Esophagus muscularis mucosa (tissue), 4 donors: ENCODE measurements at regions not wholly inside any gene's neighbourhood (a gene's known extent, or its start where the extent isn't known, plus 50 kb on each side); places are given as distances from the start of the nearest gene placed in this dataset.
"Not testable (repeated sequence)": the region's sequence is repeated elsewhere in the genome, so short reads cannot be mapped to it uniquely, and the experiment has no call there.

Source experiments
- DNase-seq: peaks from one replicate; pipeline ENCODE4 v3.0.0-alpha.2; 2017; ENCODE audit errors: extremely low spot score
- H3K27ac ChIP-seq, 4 donors: fragments of 200-600 bp; sonication (generic); replicated peaks in 1 of 4; 1 replicate in 3 of 4; 2 replicates in 1 of 4; pipeline ENCODE4 v1.5.1; 2016 to 2019; ENCODE audit warnings: mild to moderate bottlenecking in 1 of 4
- H3K27me3 ChIP-seq, 4 donors: fragments of 200-600 bp; sonication (generic); one replicate each; pipeline versions ENCODE4 v1.5.1 to v1.6.0; 2016 to 2019
- H3K36me3 ChIP-seq, 4 donors: fragments of 200-600 bp; sonication (generic); one replicate each; pipeline ENCODE4 v1.5.1; 2016 to 2019
- H3K4me1 ChIP-seq, 4 donors: fragments of 200-600 bp; sonication (generic); one replicate each; pipeline ENCODE4 v1.5.1; 2016 to 2019
- H3K4me3 ChIP-seq, 4 donors: fragments of 200-600 bp; sonication (generic); 1 replicate in 2 of 4; 2 replicates in 2 of 4; pipeline ENCODE4 v1.5.1; 2016 to 2019; ENCODE audit warnings: mild to moderate bottlenecking in 4 of 4, moderate library complexity in 1 of 4
- H3K9me3 ChIP-seq, 4 donors: fragments of 200-600 bp; sonication (generic); 1 replicate in 3 of 4; 2 replicates in 1 of 4; pipeline ENCODE4 v1.5.1; 2016 to 2019
- EP300 ChIP-seq: sonication (generic); formaldehyde crosslinking; IDR thresholded peaks from one replicate; pipeline ENCODE4 v1.6.1; 2017; ENCODE audit warnings: antibody characterized with exemption
- POLR2A ChIP-seq: fragments of 450-650 bp; IDR thresholded peaks from one replicate; pipeline ENCODE4 v1.6.1; 2017; ENCODE audit warnings: antibody characterized with exemption, moderate library complexity, mild to moderate bottlenecking, low read depth
- POLR2AphosphoS5 ChIP-seq, 2 donors: sonication (generic); formaldehyde crosslinking; IDR thresholded peaks; one replicate each; pipeline ENCODE4 v1.6.1; 2017; ENCODE audit warnings: antibody characterized with exemption in 2 of 2
- WGBS: methylation state at CpG from one replicate; pipeline ENCODE4 v1.1.5; 2018; 5-methylcytosine and 5-hydroxymethylcytosine counted together
- intact Hi-C: fragments of 100-400 bp; cut with DNase I; formaldehyde crosslinking; loops from one replicate; pipeline ENCODE4 v1.15.1; 2023
- TF ChIP-seq, protein P1 (sequence below), 3 experiments: fragments of 200-600 bp in 2 of 3; fragments of 450-650 bp in 1 of 3; sonication (generic) in 2 of 3; IDR thresholded peaks; one replicate each; pipeline ENCODE4 v1.5.1; 2017 to 2019; ENCODE audit warnings: antibody characterized with exemption in 3 of 3, mild to moderate bottlenecking in 2 of 3, moderate library complexity in 1 of 3

- H3K27me3 ChIP-seq: no peaks in the 10 kb centered on the region
- TF ChIP-seq, protein P1, sequence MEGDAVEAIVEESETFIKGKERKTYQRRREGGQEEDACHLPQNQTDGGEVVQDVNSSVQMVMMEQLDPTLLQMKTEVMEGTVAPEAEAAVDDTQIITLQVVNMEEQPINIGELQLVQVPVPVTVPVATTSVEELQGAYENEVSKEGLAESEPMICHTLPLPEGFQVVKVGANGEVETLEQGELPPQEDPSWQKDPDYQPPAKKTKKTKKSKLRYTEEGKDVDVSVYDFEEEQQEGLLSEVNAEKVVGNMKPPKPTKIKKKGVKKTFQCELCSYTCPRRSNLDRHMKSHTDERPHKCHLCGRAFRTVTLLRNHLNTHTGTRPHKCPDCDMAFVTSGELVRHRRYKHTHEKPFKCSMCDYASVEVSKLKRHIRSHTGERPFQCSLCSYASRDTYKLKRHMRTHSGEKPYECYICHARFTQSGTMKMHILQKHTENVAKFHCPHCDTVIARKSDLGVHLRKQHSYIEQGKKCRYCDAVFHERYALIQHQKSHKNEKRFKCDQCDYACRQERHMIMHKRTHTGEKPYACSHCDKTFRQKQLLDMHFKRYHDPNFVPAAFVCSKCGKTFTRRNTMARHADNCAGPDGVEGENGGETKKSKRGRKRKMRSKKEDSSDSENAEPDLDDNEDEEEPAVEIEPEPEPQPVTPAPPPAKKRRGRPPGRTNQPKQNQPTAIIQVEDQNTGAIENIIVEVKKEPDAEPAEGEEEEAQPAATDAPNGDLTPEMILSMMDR (IDR thresholded peaks at IDR 0.05): no peak
- TF ChIP-seq EP300: no peak
- no peak for TF ChIP-seq POLR2AphosphoS5 (IDR thresholded peaks at IDR 0.05)
- TF ChIP-seq POLR2A: no peak
- no peak overlapping the region for H3K4me3 ChIP-seq
- no peak for DNase-seq
- intact Hi-C loops: no loop called here
- no peaks in the 10 kb centered on the region for H3K36me3 ChIP-seq
- H3K9me3 ChIP-seq: peaks cover 0 to 5% (median 4%) of the 10 kb centered on the region in 4 donors
- no peaks in the 10 kb centered on the region for H3K4me1 ChIP-seq
- WGBS: 90% methylated on average over 3 of the region's 3 CpGs
- H3K27ac ChIP-seq: no peak overlapping the region
Measured at GRCh38 chr3:147267434-147267833, 138.9 kb downstream of the ZIC4 start.

GRCh38 chr3:147257944-147258343 is 148.4 kb downstream of the ZIC4 start:
- TF ChIP-seq EP300: no peak
- TF ChIP-seq, protein P1 (IDR thresholded peaks at IDR 0.05): no peak
- TF ChIP-seq POLR2A: no peak
- TF ChIP-seq POLR2AphosphoS5 (IDR thresholded peaks at IDR 0.05): no peak
- intact Hi-C loops: no loop called here
- Histone ChIP-seq H3K9me3 (no peaks in the 10 kb centered on the region), H3K27me3 (no peaks in the 10 kb centered on the region), H3K4me1 (no peaks in the 10 kb centered on the region), H3K27ac (no peak overlapping the region), H3K4me3 (no peak overlapping the region), H3K36me3 (no peaks in the 10 kb centered on the region)
- 48% methylated on average over 2 of the region's 2 CpGs for WGBS
- DNase-seq: no peak

- Histone ChIP-seq H3K27me3 (no peaks in the 10 kb centered on the region), H3K36me3 (no peaks in the 10 kb centered on the region), H3K4me3 (no peak overlapping the region), H3K27ac (no peak overlapping the region), H3K4me1 (no peaks in the 10 kb centered on the region), H3K9me3 (no peaks in the 10 kb centered on the region)
- DNase-seq: no peak
- intact Hi-C loops: no loop called here
- WGBS: 70% methylated on average over 2 of the region's 2 CpGs
- TF ChIP-seq POLR2AphosphoS5 (IDR thresholded peaks at IDR 0.05) (no peak), POLR2A (no peak), EP300 (no peak)
- TF ChIP-seq, protein P1 (IDR thresholded peaks at IDR 0.05): no peak
Measured at GRCh38 chr3:147256739-147257138, 149.6 kb downstream of the ZIC4 start.

DNA sequence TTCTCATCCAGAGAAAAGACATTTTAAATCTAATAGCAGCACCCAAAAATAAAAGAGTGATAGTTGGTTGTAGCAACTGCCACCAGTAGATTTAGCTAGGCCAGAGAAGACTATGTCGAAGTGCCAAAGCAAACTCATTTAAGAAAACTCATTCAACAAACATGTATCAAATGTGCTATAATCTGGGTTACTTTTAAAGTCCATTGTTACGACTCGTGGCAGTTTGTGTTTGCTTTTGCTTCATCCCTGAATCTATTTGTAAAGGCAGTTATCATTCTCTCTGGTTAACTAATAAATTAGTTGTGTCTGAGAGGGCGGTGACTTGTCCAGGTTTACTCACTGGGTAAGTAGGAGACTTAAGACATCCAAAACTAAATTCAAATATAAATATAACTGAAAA is 159.4 kb downstream of the ZIC4 start:
- no peaks in the 10 kb centered on the region for H3K36me3 ChIP-seq
- H3K27ac ChIP-seq: no peak overlapping the region
- H3K4me1 ChIP-seq: no peaks in the 10 kb centered on the region
- H3K4me3 ChIP-seq: no peak overlapping the region
- intact Hi-C loops: no loop called here
- no peak for DNase-seq
- H3K9me3 ChIP-seq: no peaks in the 10 kb centered on the region
- TF ChIP-seq POLR2A (no peak), EP300 (no peak), POLR2AphosphoS5 (IDR thresholded peaks at IDR 0.05) (no peak)
- TF ChIP-seq, protein P1 (IDR thresholded peaks at IDR 0.05): no peak
- 88% methylated on average over 4 of the region's 4 CpGs for WGBS
- H3K27me3 ChIP-seq: no peaks in the 10 kb centered on the region

GRCh38 chr3:147245638-147246037 is 160.7 kb downstream of the ZIC4 start:
- H3K27me3 ChIP-seq, H3K9me3 ChIP-seq, DNase-seq, H3K36me3 ChIP-seq, H3K27ac ChIP-seq, H3K4me3 ChIP-seq, H3K4me1 ChIP-seq, intact Hi-C loops: not testable (repeated sequence)
- 77% methylated on average over 6 of the region's 34 CpGs for WGBS

GRCh38 chr3:147245022-147245421 is 161.3 kb downstream of the ZIC4 start:
- WGBS: 93% methylated on average over 9 of the region's 10 CpGs
- H3K9me3 ChIP-seq, H3K27me3 ChIP-seq, H3K36me3 ChIP-seq, H3K4me1 ChIP-seq, DNase-seq, H3K27ac ChIP-seq, H3K4me3 ChIP-seq, intact Hi-C loops: not testable (repeated sequence)
